Left kidney (tissue), 1 donor: ENCODE measurements at regions not wholly inside any gene's neighbourhood (a gene's known extent, or its start where the extent isn't known, plus 50 kb on each side); places are given as distances from the start of the nearest gene placed in this dataset.

ENCODE experiments used
- DNase-seq: peaks from one replicate; pipeline ENCODE4 v3.0.0-alpha.2; 2013

DNA sequence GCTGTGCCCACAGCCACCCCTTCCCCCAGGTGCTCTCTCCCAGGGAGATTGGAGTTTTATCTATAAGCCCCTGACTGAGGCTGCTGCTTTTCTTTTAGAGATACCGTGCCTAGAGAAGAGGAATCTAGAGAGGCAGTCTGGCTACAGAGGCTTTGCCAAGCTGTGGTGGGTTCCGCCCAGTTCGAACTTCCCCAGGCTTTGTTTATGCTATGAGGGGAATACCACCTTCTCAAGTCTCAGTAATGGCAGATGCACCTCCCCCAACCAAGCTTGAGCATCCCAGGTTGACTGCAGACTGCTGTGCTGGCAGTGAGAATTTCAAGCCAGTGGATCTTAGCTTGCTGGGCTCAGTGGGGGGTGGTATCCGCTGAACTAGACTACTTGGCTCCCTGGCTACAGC is 157.4 kb downstream of the CAAP1 start:
- DNase-seq: no peak

DNA sequence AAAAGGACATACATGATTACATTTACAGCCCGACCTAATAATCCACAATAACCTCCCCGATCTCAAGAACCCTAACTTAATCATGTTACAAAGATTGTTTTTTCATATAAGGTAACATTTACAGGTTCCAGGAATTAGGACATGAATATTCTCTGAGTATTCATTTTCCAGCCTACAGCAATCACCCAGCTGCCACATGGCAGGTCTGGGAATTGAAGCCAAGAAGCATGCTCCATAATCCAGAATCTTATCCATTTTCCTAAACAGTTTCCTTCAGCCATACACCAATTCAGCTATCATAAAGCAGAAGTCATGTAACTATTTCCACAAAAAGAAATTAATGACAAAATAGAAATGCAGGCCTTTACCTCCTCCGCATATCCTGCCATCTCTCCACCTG is 163.4 kb downstream of the CAAP1 start:
- no peak for DNase-seq

GRCh38 chr9:26727471-26727870 is 165.1 kb downstream of the CAAP1 start:
- DNase-seq: no peak

DNA sequence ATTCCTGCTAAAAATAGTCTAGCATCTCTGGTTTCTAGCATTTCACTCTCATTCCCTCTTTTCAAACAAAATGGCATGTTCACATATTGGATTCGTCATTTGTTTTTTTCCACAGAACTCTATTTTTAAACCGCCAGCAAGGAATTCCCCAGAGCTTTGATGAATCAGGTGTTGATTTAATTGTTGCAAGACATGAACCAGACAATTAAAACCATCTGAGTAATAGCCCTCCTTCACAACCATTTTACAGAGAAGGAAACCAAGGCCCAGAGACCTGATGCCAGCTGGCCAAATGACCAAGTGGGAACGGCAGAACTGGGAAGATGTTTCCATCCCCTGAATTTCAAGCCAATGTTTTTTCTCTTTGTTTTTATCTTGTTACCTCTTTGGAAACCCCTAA is 167.0 kb downstream of the CAAP1 start:
- no peak for DNase-seq

DNA sequence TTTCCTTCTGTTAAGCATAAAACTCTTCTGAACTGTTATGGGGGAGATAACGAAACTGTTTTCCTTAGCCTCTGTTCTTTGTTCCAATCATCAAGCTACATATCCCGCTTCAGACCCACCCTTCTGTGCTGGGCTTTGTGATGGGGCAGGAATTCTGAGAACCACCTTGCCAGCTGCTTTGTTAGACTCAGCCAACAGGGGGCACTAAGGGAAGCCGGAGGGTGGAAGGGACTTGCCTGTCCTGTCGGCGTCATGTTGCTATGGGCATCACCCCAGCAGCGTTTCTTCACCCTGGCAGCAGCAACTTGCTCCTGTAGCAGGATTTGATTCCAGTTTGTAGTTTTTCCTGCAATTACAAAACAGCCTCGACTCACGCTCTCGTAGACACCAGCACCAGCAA is 169.1 kb downstream of the CAAP1 start:
- DNase-seq: no peak

DNA sequence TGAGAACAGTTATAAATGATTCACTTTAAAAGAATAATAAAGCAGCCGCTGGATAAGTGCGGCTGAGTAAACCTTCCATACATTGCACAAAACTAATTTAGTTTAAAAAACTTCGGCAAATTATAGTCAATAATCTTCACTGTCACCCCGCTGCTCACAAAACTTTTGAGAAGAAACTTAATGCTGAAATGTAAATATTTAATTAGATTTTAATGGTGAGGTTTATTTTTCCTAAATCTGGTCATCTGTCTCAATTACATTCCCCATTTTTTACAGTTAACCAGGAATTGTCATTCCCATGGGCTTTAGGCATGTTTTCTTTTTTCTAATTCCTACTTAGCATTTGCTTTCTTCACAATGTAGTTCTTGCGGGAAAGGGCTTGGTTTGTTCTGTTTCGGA is 169.8 kb downstream of the CAAP1 start:
- no peak for DNase-seq

GRCh38 chr9:26710008-26710407 is 182.6 kb downstream of the CAAP1 start:
- DNase-seq: no peak

DNA sequence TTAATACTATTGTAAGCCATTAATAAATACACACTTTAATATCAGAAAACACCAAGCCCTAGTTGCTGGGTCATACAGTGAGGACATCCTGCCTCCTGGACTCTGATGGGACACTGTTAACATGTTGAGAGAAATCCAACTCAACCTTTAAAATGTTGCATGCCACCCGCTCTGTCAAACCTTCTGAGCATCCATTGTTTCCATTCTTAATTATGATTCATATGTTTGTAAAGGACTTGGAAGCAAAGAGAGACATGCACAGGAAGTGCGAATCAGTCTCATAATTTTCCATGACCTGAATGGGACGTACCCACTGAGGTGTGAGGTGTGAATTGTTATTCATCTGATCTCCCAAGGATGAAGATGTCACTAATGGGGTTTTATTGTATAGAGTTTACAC is 186.4 kb downstream of the CAAP1 start:
- no peak for DNase-seq

GRCh38 chr9:26695298-26695622 is 197.3 kb downstream of the CAAP1 start:
- DNase-seq: no peak

DNA sequence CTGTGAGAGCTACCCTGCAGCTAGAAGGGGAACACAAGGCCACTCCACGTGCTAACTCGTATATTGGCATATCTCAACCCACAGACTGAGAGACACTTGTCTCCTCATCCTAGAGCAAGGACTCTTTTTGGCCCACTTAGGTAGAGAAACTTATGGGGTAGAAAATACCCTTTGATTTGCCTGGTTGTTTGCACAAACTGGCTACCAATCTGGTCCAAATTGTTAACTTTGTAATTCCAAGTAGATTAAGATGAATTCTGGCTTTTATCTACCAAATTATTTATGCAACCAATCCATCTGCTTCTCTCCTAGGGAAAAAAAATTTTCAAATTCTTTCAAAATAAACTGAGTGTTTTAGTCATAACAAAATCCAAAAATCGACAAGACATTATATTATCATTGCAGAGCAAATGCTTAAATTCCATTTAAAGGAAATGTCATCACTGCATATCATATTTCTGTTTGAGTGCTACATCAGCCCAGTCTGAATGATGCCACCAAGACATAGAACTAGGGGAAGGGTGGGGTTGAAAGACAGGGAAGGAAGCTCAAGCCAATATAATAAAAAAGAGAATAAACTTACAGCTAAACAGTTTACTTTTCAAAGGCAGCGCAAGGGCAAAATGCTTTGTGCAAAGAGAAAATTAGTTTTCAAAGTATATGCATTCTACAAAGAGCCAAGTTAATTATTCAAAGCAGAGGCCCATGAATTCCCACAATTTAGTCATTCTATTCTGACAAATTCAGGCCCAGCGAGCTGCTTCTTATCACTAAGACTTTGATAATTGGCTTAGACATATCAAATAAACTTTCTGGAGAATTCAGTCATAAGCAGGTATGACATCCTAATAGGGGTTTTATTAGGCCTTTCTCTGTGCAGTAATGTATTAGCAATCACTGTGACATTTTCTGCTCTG is 198.0 kb downstream of the CAAP1 start:
- DNase-seq: no peak

DNA sequence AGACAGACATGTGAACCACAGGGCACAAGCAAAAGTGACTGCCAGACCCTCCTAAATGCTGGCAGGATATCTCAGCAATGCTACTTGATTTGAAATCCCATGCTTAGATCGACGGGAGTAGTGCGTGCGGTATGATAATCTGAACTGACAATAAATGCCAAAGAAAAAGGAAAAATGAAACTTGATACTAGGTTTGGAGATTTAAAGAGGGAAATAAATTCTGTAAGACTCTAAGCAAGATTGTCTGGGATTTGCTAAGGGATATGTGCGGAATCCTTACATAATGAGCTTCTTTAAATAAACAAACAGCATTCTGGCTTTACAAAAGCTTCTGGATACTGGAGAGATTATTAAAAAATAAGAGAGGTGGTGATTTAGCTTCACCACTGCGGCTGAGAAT is 203.6 kb downstream of the CAAP1 start:
- no peak for DNase-seq

DNA sequence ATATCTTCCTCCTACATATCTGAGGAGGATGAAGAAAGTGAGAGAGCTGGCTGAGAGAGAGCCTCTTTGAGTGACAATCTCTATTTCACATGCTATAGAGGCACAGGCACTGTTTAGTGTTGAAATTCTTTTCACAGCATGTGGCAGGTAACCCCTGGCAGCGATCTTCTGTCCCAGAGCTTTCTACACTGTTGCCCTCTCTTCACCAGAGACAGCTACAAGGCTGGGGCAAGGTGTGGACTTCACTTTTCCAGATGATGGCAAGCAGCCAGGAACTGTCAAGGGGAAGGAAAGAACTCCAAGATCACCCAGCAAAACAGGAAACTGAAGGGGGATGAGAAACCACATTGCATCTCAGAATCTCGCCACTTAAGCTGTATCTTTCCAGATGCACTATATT is 205.2 kb downstream of the CAAP1 start:
- no peak for DNase-seq

- DNase-seq: no peak
Measured at GRCh38 chr9:26685818-26686217, 206.8 kb downstream of the CAAP1 start.

DNA sequence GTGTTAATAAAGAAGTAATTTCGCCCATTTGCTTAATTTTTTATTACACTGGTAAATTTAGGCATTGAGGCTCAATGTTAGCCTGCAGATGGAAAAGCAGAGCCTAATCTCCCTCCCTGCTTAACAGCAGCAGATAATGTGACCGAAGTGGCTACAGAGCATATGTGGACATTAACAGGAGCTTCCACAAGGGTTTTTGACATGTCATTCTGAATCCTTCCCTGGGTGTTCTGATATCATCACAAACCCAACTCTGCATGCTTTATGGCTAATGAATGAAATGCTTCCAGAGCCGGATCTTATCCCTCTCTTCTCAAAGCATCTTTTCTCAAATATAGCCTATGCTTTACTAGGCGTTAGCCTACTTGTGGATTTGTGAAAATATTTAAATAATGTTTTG is 208.6 kb downstream of the CAAP1 start:
- no peak for DNase-seq

DNA sequence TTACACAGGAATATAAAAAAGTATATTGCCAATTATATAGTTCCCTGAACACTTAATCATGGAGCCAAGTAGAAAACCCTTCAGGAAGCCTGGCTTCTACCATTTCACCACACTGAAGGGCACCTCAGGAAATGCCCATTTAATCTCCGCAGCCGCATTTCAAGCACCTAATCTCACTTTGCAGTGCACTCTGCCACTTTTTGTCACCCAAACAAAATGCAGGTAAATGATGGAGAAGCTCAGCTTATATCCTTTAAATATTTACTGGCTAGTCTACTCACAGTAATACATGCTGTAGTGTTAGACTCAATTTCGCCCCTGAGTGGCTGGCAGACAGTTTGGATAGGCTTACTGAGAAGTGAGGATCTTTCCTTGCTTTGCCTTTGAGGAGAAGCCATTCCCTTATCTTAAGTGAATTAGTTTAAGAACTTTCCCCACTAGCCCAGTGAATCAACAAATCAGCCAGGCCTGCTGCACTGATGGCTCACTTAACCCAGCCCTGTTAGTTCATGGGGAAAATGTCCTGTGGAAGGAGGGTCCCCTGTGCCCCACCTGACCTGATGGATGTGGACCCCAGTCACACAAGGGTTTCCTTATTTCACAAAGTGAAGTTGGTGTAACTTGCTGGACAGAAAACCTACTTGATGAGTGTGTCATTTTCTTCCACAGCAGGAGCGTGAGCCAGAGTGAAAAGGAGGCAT is 209.7 kb downstream of the CAAP1 start:
- no peak for DNase-seq

GRCh38 chr9:26682041-26682440 is 210.6 kb downstream of the CAAP1 start:
- no peak for DNase-seq

DNA sequence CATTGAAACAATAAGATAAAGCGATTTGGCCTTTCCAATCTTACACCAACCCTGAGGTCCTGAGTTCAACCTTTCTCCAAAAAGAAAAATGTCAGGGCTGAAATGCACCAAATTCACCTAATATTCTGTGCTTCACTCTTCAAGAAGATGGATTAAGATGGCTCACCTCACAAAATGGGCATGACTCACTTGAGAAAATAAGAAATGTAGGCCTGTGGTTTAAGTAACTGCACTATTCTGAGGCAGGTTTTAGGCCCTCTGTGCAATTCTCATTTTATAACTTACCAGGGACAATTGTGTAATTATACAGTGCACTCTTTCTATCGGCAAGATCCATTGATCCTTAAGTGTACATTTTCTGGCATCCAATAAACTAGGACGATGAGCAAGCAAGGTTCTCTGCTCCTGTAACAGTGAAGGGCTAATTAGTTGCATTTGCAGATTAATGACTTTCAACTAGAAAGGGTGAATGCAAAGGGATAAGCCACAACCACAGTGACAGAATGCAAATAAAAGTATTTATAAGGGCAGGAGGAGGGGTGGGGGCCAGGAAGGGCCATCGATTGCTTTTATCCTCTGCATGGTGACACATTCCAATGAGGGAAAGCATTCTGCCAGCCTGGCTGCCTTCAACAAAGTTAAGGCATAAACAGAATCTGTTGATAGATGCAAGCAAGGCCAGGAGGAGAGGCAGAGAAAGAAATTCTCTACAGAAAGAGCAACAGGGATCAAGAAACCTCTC is 214.5 kb downstream of the CAAP1 start:
- no peak for DNase-seq

GRCh38 chr9:26675035-26675434 is 217.6 kb downstream of the CAAP1 start:
- DNase-seq: no peak

- no peak for DNase-seq
Measured at GRCh38 chr9:26673261-26673660, 219.3 kb downstream of the CAAP1 start.

GRCh38 chr9:26669701-26670670 is 222.6 kb downstream of the CAAP1 start:
- no peak for DNase-seq

- DNase-seq: no peak
Measured at GRCh38 chr9:26667882-26668281, 224.7 kb downstream of the CAAP1 start.

GRCh38 chr9:26665666-26666065 is 226.9 kb downstream of the CAAP1 start:
- DNase-seq: no peak
